PC-3 (cell line): ENCODE measurements at regions not wholly inside any gene's neighbourhood (a gene's known extent, or its start where the extent isn't known, plus 50 kb on each side); places are given as distances from the start of the nearest gene placed in this dataset.

ENCODE experiments used
- EZH2 ChIP-seq: fragments of 300-600 bp; sonication (generic); IDR thresholded peaks from one replicate; pipeline ENCODE4 v1.6.1; 2017; ENCODE audit warnings: antibody characterized with exemption, mild to moderate bottlenecking, low read length; ENCODE audit not compliant: unreplicated experiment
- EZH2phosphoT487 ChIP-seq: fragments of 300-600 bp; sonication (generic); IDR thresholded peaks from 2 replicates; pipeline ENCODE4 v1.6.1; 2018; ENCODE audit warnings: mild to moderate bottlenecking, antibody characterized with exemption, low read length, borderline replicate concordance
- TF ChIP-seq, protein P1 (sequence below): fragments of 300-600 bp; sonication (generic); conservative IDR thresholded peaks from 2 replicates; pipeline ENCODE4 v1.5.1; 2017; ENCODE audit warnings: antibody characterized with exemption, low read depth, mild to moderate bottlenecking, low read length

DNA sequence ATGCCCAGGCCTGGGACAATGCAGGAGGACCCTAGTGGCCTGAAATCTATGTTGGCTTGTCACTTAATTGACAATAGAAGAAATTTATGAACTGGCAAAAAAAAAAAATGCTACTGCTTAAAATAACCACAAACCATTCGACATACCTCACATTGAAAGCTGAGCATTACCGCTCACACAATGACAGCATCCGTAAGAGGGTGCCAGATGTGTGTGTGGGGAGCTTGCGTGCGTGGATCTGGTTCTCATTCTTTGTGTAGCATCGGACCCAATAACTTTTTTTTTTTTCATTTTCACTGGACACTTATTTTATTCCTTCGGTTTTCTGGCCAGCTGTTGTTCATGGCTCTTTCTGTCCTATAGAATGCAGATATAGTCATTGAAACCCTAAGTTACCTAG lies 216.7 kb downstream of the VRK1 start:
- TF ChIP-seq, protein P1, sequence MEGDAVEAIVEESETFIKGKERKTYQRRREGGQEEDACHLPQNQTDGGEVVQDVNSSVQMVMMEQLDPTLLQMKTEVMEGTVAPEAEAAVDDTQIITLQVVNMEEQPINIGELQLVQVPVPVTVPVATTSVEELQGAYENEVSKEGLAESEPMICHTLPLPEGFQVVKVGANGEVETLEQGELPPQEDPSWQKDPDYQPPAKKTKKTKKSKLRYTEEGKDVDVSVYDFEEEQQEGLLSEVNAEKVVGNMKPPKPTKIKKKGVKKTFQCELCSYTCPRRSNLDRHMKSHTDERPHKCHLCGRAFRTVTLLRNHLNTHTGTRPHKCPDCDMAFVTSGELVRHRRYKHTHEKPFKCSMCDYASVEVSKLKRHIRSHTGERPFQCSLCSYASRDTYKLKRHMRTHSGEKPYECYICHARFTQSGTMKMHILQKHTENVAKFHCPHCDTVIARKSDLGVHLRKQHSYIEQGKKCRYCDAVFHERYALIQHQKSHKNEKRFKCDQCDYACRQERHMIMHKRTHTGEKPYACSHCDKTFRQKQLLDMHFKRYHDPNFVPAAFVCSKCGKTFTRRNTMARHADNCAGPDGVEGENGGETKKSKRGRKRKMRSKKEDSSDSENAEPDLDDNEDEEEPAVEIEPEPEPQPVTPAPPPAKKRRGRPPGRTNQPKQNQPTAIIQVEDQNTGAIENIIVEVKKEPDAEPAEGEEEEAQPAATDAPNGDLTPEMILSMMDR, result no peak
- TF ChIP-seq EZH2phosphoT487, result no peak
- TF ChIP-seq EZH2, result no peak
